CD4-positive, alpha-beta T cell treated with Interleukin-17A for 1 hour (primary cell): ENCODE measurements at regions not wholly inside any gene's neighbourhood (a gene's known extent, or its start where the extent isn't known, plus 50 kb on each side); places are given as distances from the start of the nearest gene placed in this dataset.
A peak's percentile ranks its signal among the peaks of the same experiment; 100 is the strongest.

Experiments used
- DNase-seq: peaks from one replicate; pipeline ENCODE4 v3.0.0-alpha.2; 2020

- DNase-seq: no peak
Measured at GRCh38 chrX:58051346-58051745, 141.1 kb upstream of the ZXDA start.

- no peak for DNase-seq
Measured at GRCh38 chrX:58044130-58044529, 133.9 kb upstream of the ZXDA start.

- DNase-seq: peak; percentile 35
Measured at GRCh38 chrX:58025979-58026378, 115.7 kb upstream of the ZXDA start.

GRCh38 chrX:57985951-57986350 is 75.7 kb upstream of the ZXDA start:
- DNase-seq: no peak

GRCh38 chrX:57984620-57985019 is 74.4 kb upstream of the ZXDA start:
- DNase-seq: no peak

- no peak for DNase-seq
Measured at GRCh38 chrX:57977992-57978391, 67.7 kb upstream of the ZXDA start.

- DNase-seq: no peak
Measured at GRCh38 chrX:57964975-57965374, 54.7 kb upstream of the ZXDA start.
